ENCODE measurements at regions not wholly inside any gene's neighbourhood (a gene's known extent, or its start where the extent isn't known, plus 50 kb on each side); places are given as distances from the start of the nearest gene placed in this dataset.
A peak's percentile ranks its signal among the peaks of the same experiment; 100 is the strongest.

DNA sequence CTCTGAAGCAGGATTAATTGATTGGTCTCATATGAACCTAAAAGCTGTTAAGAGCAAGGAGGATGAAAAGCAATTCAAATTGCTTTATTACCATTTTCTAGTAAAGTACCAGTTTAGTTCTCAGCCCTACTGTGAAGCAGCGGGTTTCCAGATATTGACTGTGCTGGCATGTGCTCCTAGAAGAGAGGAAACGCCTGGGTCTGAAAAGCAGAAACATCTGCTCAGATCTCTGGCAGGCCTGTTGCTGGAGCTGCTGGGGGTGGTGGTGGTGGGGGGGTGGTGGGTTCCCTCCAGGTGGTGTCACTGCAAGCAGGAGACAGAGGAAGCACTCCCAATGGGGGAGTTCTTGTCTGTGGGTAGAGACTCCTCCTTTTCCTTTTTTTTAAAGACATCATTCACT is 105.5 kb upstream of the ZNF462 start:
- H2AFZ ChIP-seq (ENCODE audit: low read length): no peak overlapping the region
- no peaks in the 10 kb centered on the region for H3K79me2 ChIP-seq (ENCODE audit: insufficient read depth, low read length)
- peaks cover 35% of the 10 kb centered on the region for H3K4me1 ChIP-seq (ENCODE audit: insufficient read depth, low read length, poor library complexity, severe bottlenecking)
- H3K9me2 ChIP-seq (replicated peaks; ENCODE audit: low read depth, low read length): no peaks in the 10 kb centered on the region
- H3K9ac ChIP-seq (ENCODE audit: low read depth, low read length, poor library complexity, severe bottlenecking): no peak overlapping the region
- H3K4me2 ChIP-seq (ENCODE audit: low read depth, low read length, poor library complexity, severe bottlenecking): peak overlapping the region; percentile 10
- H3K36me3 ChIP-seq (ENCODE audit: insufficient read depth, low read length): no peaks in the 10 kb centered on the region
- H3K27me3 ChIP-seq (ENCODE audit: insufficient read depth, low read length, poor library complexity, severe bottlenecking): no peaks in the 10 kb centered on the region
- H3F3A ChIP-seq (ENCODE audit: low read depth): peaks cover 7% of the 10 kb centered on the region; the same call in 1 of the 2 replicates
- TF ChIP-seq, protein P1, sequence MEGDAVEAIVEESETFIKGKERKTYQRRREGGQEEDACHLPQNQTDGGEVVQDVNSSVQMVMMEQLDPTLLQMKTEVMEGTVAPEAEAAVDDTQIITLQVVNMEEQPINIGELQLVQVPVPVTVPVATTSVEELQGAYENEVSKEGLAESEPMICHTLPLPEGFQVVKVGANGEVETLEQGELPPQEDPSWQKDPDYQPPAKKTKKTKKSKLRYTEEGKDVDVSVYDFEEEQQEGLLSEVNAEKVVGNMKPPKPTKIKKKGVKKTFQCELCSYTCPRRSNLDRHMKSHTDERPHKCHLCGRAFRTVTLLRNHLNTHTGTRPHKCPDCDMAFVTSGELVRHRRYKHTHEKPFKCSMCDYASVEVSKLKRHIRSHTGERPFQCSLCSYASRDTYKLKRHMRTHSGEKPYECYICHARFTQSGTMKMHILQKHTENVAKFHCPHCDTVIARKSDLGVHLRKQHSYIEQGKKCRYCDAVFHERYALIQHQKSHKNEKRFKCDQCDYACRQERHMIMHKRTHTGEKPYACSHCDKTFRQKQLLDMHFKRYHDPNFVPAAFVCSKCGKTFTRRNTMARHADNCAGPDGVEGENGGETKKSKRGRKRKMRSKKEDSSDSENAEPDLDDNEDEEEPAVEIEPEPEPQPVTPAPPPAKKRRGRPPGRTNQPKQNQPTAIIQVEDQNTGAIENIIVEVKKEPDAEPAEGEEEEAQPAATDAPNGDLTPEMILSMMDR (conservative IDR thresholded peaks at IDR 0.05; ENCODE audit: low read length): no peak
- TF ChIP-seq EZH2phosphoT487 (IDR thresholded peaks at IDR 0.05; ENCODE audit: borderline replicate concordance): no peak
- H3K9me3 ChIP-seq (ENCODE audit: insufficient read depth, low read depth, low read length): no peaks in the 10 kb centered on the region
- H4K20me1 ChIP-seq (ENCODE audit: insufficient read depth, low read length, poor library complexity, severe bottlenecking): no peaks in the 10 kb centered on the region
- no peak overlapping the region for H3K4me3 ChIP-seq (ENCODE audit: low read length, poor library complexity, severe bottlenecking)

- Histone ChIP-seq H3K4me3 (ENCODE audit: low read length, poor library complexity, severe bottlenecking) (no peak overlapping the region), H3F3A (ENCODE audit: low read depth) (peaks cover 4% of the 10 kb centered on the region; the same call in 1 of the 2 replicates), H3K9me3 (ENCODE audit: insufficient read depth, low read depth, low read length) (no peaks in the 10 kb centered on the region), H2AFZ (ENCODE audit: low read length) (no peak overlapping the region), H3K9me2 (replicated peaks; ENCODE audit: low read depth, low read length) (no peaks in the 10 kb centered on the region), H3K4me2 (ENCODE audit: low read depth, low read length, poor library complexity, severe bottlenecking) (no peak overlapping the region), H3K4me1 (ENCODE audit: insufficient read depth, low read length, poor library complexity, severe bottlenecking) (peaks cover 21% of the 10 kb centered on the region), H3K9ac (ENCODE audit: low read depth, low read length, poor library complexity, severe bottlenecking) (no peak overlapping the region), H3K27me3 (ENCODE audit: insufficient read depth, low read length, poor library complexity, severe bottlenecking) (no peaks in the 10 kb centered on the region), H3K36me3 (ENCODE audit: insufficient read depth, low read length) (no peaks in the 10 kb centered on the region), H3K79me2 (ENCODE audit: insufficient read depth, low read length) (no peaks in the 10 kb centered on the region), H4K20me1 (ENCODE audit: insufficient read depth, low read length, poor library complexity, severe bottlenecking) (no peaks in the 10 kb centered on the region)
- TF ChIP-seq EZH2phosphoT487 (IDR thresholded peaks at IDR 0.05; ENCODE audit: borderline replicate concordance): no peak
- TF ChIP-seq, protein P1 (conservative IDR thresholded peaks at IDR 0.05; ENCODE audit: low read length): no peak
Observed at GRCh38 chr9:106758911-106759310, 104.1 kb upstream of the ZNF462 start.

GRCh38 chr9:106761493-106761892 is 101.5 kb upstream of the ZNF462 start:
- no peaks in the 10 kb centered on the region for H3K79me2 ChIP-seq (ENCODE audit: insufficient read depth, low read length)
- no peaks in the 10 kb centered on the region for H3K36me3 ChIP-seq (ENCODE audit: insufficient read depth, low read length)
- H2AFZ ChIP-seq (ENCODE audit: low read length): no peak overlapping the region
- no peaks in the 10 kb centered on the region for H3K27me3 ChIP-seq (ENCODE audit: insufficient read depth, low read length, poor library complexity, severe bottlenecking)
- H3F3A ChIP-seq (ENCODE audit: low read depth): no peaks in the 10 kb centered on the region
- no peaks in the 10 kb centered on the region for H3K9me3 ChIP-seq (ENCODE audit: insufficient read depth, low read depth, low read length)
- H3K9me2 ChIP-seq (replicated peaks; ENCODE audit: low read depth, low read length): no peaks in the 10 kb centered on the region
- H3K4me1 ChIP-seq (ENCODE audit: insufficient read depth, low read length, poor library complexity, severe bottlenecking): peaks cover 18% of the 10 kb centered on the region
- no peak for TF ChIP-seq EZH2phosphoT487 (IDR thresholded peaks at IDR 0.05; ENCODE audit: borderline replicate concordance)
- TF ChIP-seq, protein P1 (conservative IDR thresholded peaks at IDR 0.05; ENCODE audit: low read length): no peak
- H3K4me2 ChIP-seq (ENCODE audit: low read depth, low read length, poor library complexity, severe bottlenecking): no peak overlapping the region
- H4K20me1 ChIP-seq (ENCODE audit: insufficient read depth, low read length, poor library complexity, severe bottlenecking): no peaks in the 10 kb centered on the region
- H3K4me3 ChIP-seq (ENCODE audit: low read length, poor library complexity, severe bottlenecking): no peak overlapping the region
- no peak overlapping the region for H3K9ac ChIP-seq (ENCODE audit: low read depth, low read length, poor library complexity, severe bottlenecking)

Data from Loucy (cell line).